H9 (cell line): ENCODE measurements at regions not wholly inside any gene's neighbourhood (a gene's known extent, or its start where the extent isn't known, plus 50 kb on each side); places are given as distances from the start of the nearest gene placed in this dataset.

ENCODE experiments used
- DNase-seq: peaks from one replicate; pipeline ENCODE4 v3.0.0-alpha.2; 2017
- H2AFZ ChIP-seq: one replicate; pipeline ENCODE4 v1.6.1; 2013; ENCODE audit warnings: mild to moderate bottlenecking, low read length, control low read depth, moderate library complexity
- H2AK5ac ChIP-seq: 2 replicates; pipeline ENCODE4 v1.6.1; 2013; ENCODE audit warnings: low read length, control low read depth, mixed read lengths; ENCODE audit not compliant: insufficient read length
- H2BK120ac ChIP-seq: one replicate; pipeline ENCODE4 v1.6.1; 2013; ENCODE audit warnings: low read depth, mild to moderate bottlenecking, low read length, control low read depth, inconsistent platforms; ENCODE audit not compliant: poor library complexity, severe bottlenecking
- H2BK12ac ChIP-seq: 2 replicates; pipeline ENCODE4 v1.6.1; 2013; ENCODE audit warnings: low read length, control low read depth, mixed read lengths, low read depth; ENCODE audit not compliant: insufficient read length
- H2BK15ac ChIP-seq: 2 replicates; pipeline ENCODE4 v1.6.1; 2013; ENCODE audit warnings: low read depth, low read length, control low read depth
- H2BK20ac ChIP-seq: one replicate; pipeline ENCODE4 v1.6.1; 2013; ENCODE audit warnings: low read depth, mild to moderate bottlenecking, low read length, control low read depth, inconsistent platforms; ENCODE audit not compliant: poor library complexity, severe bottlenecking
- H2BK5ac ChIP-seq: 2 replicates; pipeline ENCODE4 v1.6.1; 2013; ENCODE audit warnings: low read length, control low read depth, mixed read lengths; ENCODE audit not compliant: insufficient read length
- H3K14ac ChIP-seq: 2 replicates; pipeline ENCODE4 v1.6.1; 2013; ENCODE audit warnings: low read length, control low read depth; ENCODE audit not compliant: insufficient read depth
- H3K18ac ChIP-seq: 2 replicates; pipeline ENCODE4 v1.6.1; 2013; ENCODE audit warnings: low read depth, mild to moderate bottlenecking, mixed read lengths, low read length, control low read depth; ENCODE audit not compliant: insufficient read length
- H3K23ac ChIP-seq: 2 replicates; pipeline ENCODE4 v1.6.1; 2013; ENCODE audit warnings: low read length, control low read depth, mixed read lengths, low read depth; ENCODE audit not compliant: insufficient read length
- H3K23me2 ChIP-seq: 2 replicates; pipeline ENCODE4 v1.6.1; 2013; ENCODE audit warnings: low read depth, mild to moderate bottlenecking, mixed read lengths, low read length, control low read depth; ENCODE audit not compliant: insufficient read length, poor library complexity, severe bottlenecking
- H3K27ac ChIP-seq: 2 replicates; pipeline ENCODE4 v1.5.1; 2013; ENCODE audit warnings: low read length, control low read depth, mixed read lengths, low read depth; ENCODE audit not compliant: insufficient read length
- H3K27me3 ChIP-seq: 2 replicates; pipeline ENCODE4 v1.6.1; 2013; ENCODE audit warnings: low read length, control low read depth, inconsistent platforms; ENCODE audit not compliant: insufficient read depth
- H3K4ac ChIP-seq: 2 replicates; pipeline ENCODE4 v1.6.1; 2013; ENCODE audit warnings: low read depth, mild to moderate bottlenecking, control low read depth, inconsistent platforms, low read length, moderate library complexity
- H3K4me1 ChIP-seq: 2 replicates; pipeline ENCODE4 v1.6.1; 2013; ENCODE audit warnings: low read length, control low read depth, inconsistent platforms; ENCODE audit not compliant: insufficient read depth
- H3K4me2 ChIP-seq: 2 replicates; pipeline ENCODE4 v1.6.1; 2013; ENCODE audit warnings: low read length, control low read depth, mixed read lengths; ENCODE audit not compliant: insufficient read length, insufficient read depth
- H3K56ac ChIP-seq: 2 replicates; pipeline ENCODE4 v1.6.1; 2013; ENCODE audit warnings: low read depth, mild to moderate bottlenecking, mixed read lengths, low read length, control low read depth; ENCODE audit not compliant: insufficient read length
- H3K79me1 ChIP-seq: 2 replicates; pipeline ENCODE4 v1.6.1; 2013; ENCODE audit warnings: low read depth, mild to moderate bottlenecking, moderate library complexity, low read length, control low read depth, inconsistent platforms; ENCODE audit not compliant: insufficient read depth, poor library complexity, severe bottlenecking
- H3K79me2 ChIP-seq: 2 replicates; pipeline ENCODE4 v1.6.1; 2013; ENCODE audit warnings: low read length, control low read depth, inconsistent platforms; ENCODE audit not compliant: insufficient read depth
- H3K9ac ChIP-seq: 2 replicates; pipeline ENCODE4 v1.6.1; 2013; ENCODE audit warnings: low read length, control low read depth, mixed read lengths; ENCODE audit not compliant: insufficient read length; ENCODE audit errors: extremely low read depth
- H3K9me3 ChIP-seq: one replicate; pipeline ENCODE4 v1.6.1; 2013; ENCODE audit warnings: low read depth, low read length, inconsistent platforms; ENCODE audit not compliant: control insufficient read depth
- H3T11ph ChIP-seq: one replicate; pipeline ENCODE4 v1.6.1; 2013; ENCODE audit warnings: mild to moderate bottlenecking, low read length, control low read depth, inconsistent platforms
- H4K20me1 ChIP-seq: one replicate; pipeline ENCODE4 v1.6.1; 2013; ENCODE audit not compliant: control insufficient read depth, insufficient read length, insufficient read depth
- H4K5ac ChIP-seq: 2 replicates; pipeline ENCODE4 v1.6.1; 2013; ENCODE audit warnings: low read depth, mild to moderate bottlenecking, mixed read lengths, low read length, control low read depth; ENCODE audit not compliant: insufficient read length
- H4K8ac ChIP-seq: replicated peaks from 2 replicates; pipeline ENCODE4 v1.6.1; 2013; ENCODE audit warnings: low read length, control low read depth, mixed read lengths, low read depth; ENCODE audit not compliant: insufficient read length
- H4K91ac ChIP-seq: 2 replicates; pipeline ENCODE4 v1.6.1; 2013; ENCODE audit warnings: low read depth, mild to moderate bottlenecking, moderate library complexity, mixed read lengths, low read length, control low read depth; ENCODE audit not compliant: insufficient read length
- H3K27ac Mint-ChIP-seq, 3 experiments: 2 replicates in 2 of 3; 3 replicates in 1 of 3; pipeline ENCODE4 v1.8.0; 2020 to 2021; ENCODE audit warnings: mixed read lengths in 3 of 3, mild to moderate bottlenecking in 1 of 3, moderate library complexity in 1 of 3
- H3K27me3 Mint-ChIP-seq: 2 replicates; pipeline ENCODE4 v1.8.0; 2021; ENCODE audit warnings: low read depth, mild to moderate bottlenecking, moderate library complexity, mixed read lengths
- H3K36me3 Mint-ChIP-seq, 3 experiments: 2 replicates in 2 of 3; 3 replicates in 1 of 3; pipeline ENCODE4 v1.8.0; 2020 to 2021; ENCODE audit warnings: low read depth in 3 of 3, mixed read lengths in 3 of 3; ENCODE audit not compliant: insufficient read depth in 1 of 3
- H3K4me1 Mint-ChIP-seq, 2 experiments: 2 replicates each; pipeline ENCODE4 v1.8.0; 2020; ENCODE audit warnings: mixed read lengths in 2 of 2
- H3K4me3 Mint-ChIP-seq, 2 experiments: 2 replicates in 1 of 2; 3 replicates in 1 of 2; pipeline ENCODE4 v1.8.0; 2020 to 2021; ENCODE audit warnings: mild to moderate bottlenecking in 2 of 2, mixed read lengths in 2 of 2, moderate library complexity in 1 of 2
- H3K9me3 Mint-ChIP-seq, 2 experiments: 2 replicates in 1 of 2; 3 replicates in 1 of 2; pipeline ENCODE4 v1.8.0; 2020; ENCODE audit warnings: mild to moderate bottlenecking in 2 of 2, mixed read lengths in 2 of 2, moderate library complexity in 1 of 2
- WGBS: extraction: QIAGEN DNeasy Blood & Tissue Kit; methylation state at CpG from one replicate; pipeline ENCODE4 v1.1.7; 2013; ENCODE audit warnings: missing lambda C conversion rate, low lambda C conversion rate, mixed read lengths; ENCODE audit not compliant: insufficient read length; ENCODE audit errors: extremely low coverage; 5-methylcytosine and 5-hydroxymethylcytosine counted together
- TF ChIP-seq, protein P1 (sequence below): fragments of 200-600 bp; sonication (generic); conservative IDR thresholded peaks from 3 replicates; pipeline ENCODE4 v1.8.0; 2021; ENCODE audit warnings: antibody characterized with exemption, mild to moderate bottlenecking

DNA sequence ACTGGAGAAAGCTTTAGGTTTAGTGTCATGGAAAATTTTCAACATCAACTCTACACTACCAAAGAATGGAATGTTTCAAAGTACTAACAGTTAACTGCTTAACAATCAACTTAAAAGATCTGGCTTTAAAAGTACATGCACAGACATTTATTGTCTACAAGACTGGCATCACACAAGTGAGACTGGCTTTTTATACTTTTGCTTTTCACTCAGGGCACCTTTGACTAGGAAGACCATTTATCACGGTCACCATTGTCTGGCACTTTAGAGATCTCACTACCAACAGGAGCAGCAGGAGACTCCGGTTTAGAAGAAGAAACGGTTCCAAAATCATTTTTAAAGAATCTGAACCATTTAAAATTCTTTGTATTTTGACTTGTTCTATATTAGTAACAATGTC lies 812.3 kb downstream of the ADGRL2 start:
- no peak overlapping the region for H3K4ac ChIP-seq
- H3K79me1 ChIP-seq: no peaks in the 10 kb centered on the region
- H4K8ac ChIP-seq: no peak overlapping the region
- no peak overlapping the region for H2BK120ac ChIP-seq
- H3K23ac ChIP-seq: no peak overlapping the region
- H3K36me3 Mint-ChIP-seq: no peaks in the 10 kb centered on the region
- H2AK5ac ChIP-seq: no peak overlapping the region
- H3K9me3 Mint-ChIP-seq: no peaks in the 10 kb centered on the region
- H4K20me1 ChIP-seq: no peaks in the 10 kb centered on the region
- no peaks in the 10 kb centered on the region for H3K4me1 Mint-ChIP-seq
- no peak overlapping the region for H3K18ac ChIP-seq
- H3K4me3 Mint-ChIP-seq: no peak overlapping the region
- no peak overlapping the region for H2BK20ac ChIP-seq
- no peaks in the 10 kb centered on the region for H3K27me3 ChIP-seq
- WGBS: no CpG with 5 or more reads among the region's 3 CpGs
- no peaks in the 10 kb centered on the region for H3K23me2 ChIP-seq
- no peak overlapping the region for H2BK15ac ChIP-seq
- H3K14ac ChIP-seq: no peak overlapping the region
- no peak overlapping the region for H3K4me2 ChIP-seq
- H3K56ac ChIP-seq: no peak overlapping the region
- no peaks in the 10 kb centered on the region for H3K27me3 Mint-ChIP-seq
- no peak overlapping the region for H3T11ph ChIP-seq
- TF ChIP-seq, protein P1, sequence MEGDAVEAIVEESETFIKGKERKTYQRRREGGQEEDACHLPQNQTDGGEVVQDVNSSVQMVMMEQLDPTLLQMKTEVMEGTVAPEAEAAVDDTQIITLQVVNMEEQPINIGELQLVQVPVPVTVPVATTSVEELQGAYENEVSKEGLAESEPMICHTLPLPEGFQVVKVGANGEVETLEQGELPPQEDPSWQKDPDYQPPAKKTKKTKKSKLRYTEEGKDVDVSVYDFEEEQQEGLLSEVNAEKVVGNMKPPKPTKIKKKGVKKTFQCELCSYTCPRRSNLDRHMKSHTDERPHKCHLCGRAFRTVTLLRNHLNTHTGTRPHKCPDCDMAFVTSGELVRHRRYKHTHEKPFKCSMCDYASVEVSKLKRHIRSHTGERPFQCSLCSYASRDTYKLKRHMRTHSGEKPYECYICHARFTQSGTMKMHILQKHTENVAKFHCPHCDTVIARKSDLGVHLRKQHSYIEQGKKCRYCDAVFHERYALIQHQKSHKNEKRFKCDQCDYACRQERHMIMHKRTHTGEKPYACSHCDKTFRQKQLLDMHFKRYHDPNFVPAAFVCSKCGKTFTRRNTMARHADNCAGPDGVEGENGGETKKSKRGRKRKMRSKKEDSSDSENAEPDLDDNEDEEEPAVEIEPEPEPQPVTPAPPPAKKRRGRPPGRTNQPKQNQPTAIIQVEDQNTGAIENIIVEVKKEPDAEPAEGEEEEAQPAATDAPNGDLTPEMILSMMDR: no peak
- H3K27ac ChIP-seq: no peak overlapping the region
- no peaks in the 10 kb centered on the region for H3K4me1 ChIP-seq
- H2AFZ ChIP-seq: no peak overlapping the region
- no peak overlapping the region for H2BK5ac ChIP-seq
- DNase-seq: no peak
- H3K9me3 ChIP-seq: no peaks in the 10 kb centered on the region
- no peaks in the 10 kb centered on the region for H3K79me2 ChIP-seq
- H4K91ac ChIP-seq: no peak overlapping the region
- no peak overlapping the region for H3K9ac ChIP-seq
- H2BK12ac ChIP-seq: no peak overlapping the region
- H3K27ac Mint-ChIP-seq: no peak overlapping the region
- H4K5ac ChIP-seq: no peak overlapping the region
